G401 (cell line): ENCODE measurements at regions not wholly inside any gene's neighbourhood (a gene's known extent, or its start where the extent isn't known, plus 50 kb on each side); places are given as distances from the start of the nearest gene placed in this dataset.
A peak's percentile ranks its signal among the peaks of the same experiment; 100 is the strongest.

Experiments
- DNase-seq: peaks from one replicate; pipeline ENCODE4 v3.0.0-alpha.2; 2015; ENCODE audit warnings: low spot score
- in situ Hi-C: cut with HindIII; loops from 2 replicates; pipeline ENCODE4 v1.10.0; 2016; ENCODE audit warnings: low sequenced_read_pairs, mixed read lengths

- in situ Hi-C loops, result no loop called here
These were observed 237.8 kb upstream of the GPR26 start for GRCh38 chr10:123428391-123428790.

DNA sequence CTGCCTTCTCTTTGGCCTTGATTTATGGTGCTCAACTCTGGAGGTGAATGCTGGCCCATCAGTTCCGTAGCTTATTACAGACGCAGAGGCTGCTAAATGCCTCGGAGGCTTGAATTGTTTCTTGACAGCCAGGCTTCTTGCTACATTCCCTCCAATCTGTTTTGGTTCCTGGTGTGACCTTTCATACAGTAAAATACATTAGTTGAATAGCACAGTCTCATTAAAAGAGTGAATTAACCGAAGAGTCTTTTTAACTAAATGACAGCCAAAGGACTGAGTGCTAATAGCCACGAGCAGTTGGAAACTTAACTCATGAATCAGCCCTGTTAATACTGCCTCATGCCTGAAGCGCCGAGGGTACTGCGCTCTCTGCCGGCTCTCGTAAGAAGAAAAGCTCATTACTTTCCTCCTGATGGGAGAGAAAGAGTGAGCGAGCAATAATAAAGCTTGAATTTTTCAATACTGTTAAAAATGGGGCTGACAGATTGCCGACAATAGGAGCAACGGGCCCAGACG lies 236.4 kb upstream of the GPR26 start:
- in situ Hi-C loops, result no loop called here
- peak; percentile 4 for DNase-seq

More at GRCh38 chr10:123428391-123428790, 237.8 kb upstream of the GPR26 start:
- no peak for DNase-seq

DNA sequence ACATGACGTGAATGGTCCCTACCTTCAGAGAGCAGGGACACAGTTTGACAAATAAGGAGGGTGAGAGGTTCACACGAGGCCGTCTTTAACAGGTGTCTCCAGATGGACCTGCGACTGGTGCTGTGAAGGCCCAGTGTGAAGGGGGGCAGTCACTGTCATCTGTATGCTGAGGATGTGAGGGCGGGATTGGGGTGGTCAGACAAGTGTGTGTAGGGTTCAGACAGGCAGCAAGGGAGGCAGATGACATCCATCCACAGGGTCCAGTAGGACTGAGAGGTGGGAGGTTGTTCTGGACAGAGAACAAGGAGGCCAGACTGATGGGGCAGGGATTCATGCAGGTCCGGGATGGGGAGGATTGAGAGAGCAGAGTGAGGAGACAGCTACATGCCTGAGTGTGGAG lies 232.6 kb upstream of the GPR26 start:
- no peak for DNase-seq
- in situ Hi-C loops, result no loop called here

DNA sequence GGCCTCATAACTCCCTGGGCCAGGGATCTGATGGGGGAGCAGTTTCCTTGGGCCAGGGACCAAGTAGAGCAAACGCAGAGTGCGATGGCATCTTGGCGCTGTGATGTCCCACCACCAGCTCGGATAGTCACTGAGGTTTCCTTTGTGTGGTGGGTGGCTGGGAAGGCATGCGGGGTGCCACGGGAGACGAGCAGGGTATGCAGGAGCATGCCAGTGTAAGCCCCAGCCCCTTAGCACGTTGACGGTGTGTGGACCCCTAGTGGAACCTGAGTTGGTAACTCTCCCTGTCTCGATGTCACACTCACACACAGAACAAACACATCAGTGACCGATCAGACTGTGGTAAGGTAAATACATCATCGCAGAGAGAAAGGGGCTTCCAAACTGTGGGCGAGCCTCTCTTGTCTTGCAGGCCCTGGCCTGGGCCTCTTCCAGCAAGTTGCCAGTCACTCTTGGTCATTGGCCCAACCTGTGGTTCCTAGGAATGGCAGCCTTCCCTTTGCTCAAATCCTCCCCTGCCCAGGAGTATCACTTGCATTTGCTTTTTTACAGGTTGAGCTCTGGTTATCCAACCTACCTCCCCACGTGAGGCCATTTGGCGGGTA lies 231.6 kb upstream of the GPR26 start:
- in situ Hi-C loops, result no loop called here

GRCh38 chr10:123442901-123443300 lies 223.3 kb upstream of the GPR26 start:
- no peak for DNase-seq
- in situ Hi-C loops, result no loop called here

More for the DNA sequence above, 231.6 kb upstream of the GPR26 start:
- no peak for DNase-seq

DNA sequence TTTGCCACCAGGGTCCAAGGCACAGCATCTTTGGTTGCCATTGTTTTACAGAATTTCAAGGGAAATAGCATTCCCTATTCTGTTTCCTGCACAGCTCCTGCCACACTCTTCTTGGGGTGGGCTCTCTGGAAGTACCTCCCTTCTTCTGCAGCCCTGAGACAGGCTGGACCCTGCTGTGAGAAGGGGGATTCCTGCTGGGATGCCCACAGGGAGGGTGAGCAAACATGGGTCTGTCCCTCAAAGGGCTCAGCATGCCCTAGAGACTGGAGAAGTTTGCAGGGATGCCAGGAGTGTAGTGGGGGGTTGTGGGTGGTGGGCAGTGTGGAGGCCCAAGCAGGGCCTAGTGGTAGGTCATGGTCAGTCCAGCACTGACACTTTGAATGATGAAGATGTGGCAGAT lies 222.2 kb upstream of the GPR26 start:
- in situ Hi-C loops, result no loop called here
- DNase-seq, result no peak

DNA sequence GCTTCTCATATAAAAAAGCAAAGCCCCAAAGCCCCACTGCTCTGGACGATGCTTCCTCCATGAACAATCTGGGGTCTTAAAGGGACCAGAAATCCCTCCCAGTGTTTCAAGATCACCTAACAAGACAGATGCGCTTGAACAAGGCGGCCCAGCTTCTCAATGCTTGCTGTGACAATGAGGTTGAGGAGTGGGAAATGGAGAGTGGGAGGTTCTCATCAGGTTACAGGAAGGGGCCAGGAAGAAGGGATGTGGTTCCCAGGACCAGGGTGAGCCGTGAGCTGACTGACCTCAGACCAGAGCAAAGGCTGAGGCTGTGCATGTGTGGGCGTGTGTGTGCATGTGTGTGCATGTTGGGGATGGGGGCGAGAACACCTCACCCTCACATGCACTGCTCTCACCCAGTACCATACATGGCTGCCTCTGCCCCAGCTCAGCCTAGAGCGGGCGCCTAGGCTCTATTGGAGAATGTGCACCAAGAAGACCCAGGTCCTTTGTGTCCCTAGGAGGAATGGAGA lies 220.8 kb upstream of the GPR26 start:
- no peak for DNase-seq
- in situ Hi-C loops, result no loop called here

DNA sequence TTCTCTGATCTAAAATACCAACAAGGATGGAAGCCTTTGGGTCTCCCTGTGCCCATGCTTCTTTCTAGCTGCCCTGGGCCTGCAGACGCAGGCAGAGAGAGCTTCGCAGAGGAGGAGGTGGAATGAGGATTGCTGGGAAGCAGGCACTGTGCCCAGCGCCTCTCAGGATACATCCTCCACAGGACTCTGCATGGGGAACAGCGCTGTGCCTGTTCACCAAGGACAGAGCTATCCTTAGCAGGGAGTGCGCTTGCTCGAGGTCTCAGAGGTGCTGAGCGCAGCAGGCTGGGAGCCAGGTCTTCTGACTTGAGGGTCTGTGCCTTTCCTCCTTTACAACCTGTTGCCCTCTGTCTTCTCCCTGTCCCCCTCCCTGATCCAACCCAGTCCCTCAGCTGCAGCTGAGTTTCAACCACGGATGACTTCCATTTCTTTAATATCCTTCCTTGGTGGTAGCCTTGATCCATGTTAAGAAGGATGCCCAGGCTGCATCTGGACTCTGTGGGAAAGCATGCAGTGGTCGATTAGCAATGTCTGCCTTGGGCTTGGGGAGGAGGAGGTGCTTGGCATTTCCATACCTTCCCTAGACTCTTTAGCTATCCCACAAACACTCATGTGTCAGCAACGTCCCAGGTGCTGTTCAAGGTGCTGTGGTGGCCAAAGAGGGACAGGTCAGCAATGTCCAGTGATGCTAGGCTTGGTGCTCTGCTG lies 219.6 kb upstream of the GPR26 start:
- in situ Hi-C loops, result no loop called here
- no peak for DNase-seq

- in situ Hi-C loops, result no loop called here
- no peak for DNase-seq
These were observed 216.8 kb upstream of the GPR26 start for GRCh38 chr10:123449234-123449962.

- in situ Hi-C loops, result no loop called here
These were observed 215.1 kb upstream of the GPR26 start for GRCh38 chr10:123450956-123451605.

GRCh38 chr10:123451618-123452245 lies 214.4 kb upstream of the GPR26 start:
- in situ Hi-C loops, result no loop called here
- DNase-seq, result no peak

More at GRCh38 chr10:123450956-123451605, 215.1 kb upstream of the GPR26 start:
- no peak for DNase-seq

DNA sequence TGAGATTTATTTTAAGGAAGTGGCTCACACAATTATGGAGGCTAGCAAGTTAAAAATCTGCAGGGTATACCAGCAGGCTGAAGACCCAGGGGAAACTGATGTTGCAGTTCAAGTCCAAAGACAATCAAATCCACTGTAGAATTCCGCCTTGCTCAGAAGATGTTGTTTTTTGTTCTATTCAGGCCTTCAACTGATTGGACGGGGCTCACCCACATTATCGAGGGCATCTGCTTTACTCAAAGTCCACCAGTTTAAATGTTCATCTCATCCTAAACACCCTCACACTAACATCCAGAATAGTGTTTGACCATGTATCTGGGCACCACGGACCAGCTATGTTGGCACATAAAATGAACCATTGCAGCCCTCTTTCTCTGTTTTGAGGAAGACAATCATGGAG lies 211.2 kb upstream of the GPR26 start:
- in situ Hi-C loops, result no loop called here
- no peak for DNase-seq

- DNase-seq, result no peak
- in situ Hi-C loops, result no loop called here
These were observed 210.3 kb upstream of the GPR26 start for GRCh38 chr10:123455861-123456260.

DNA sequence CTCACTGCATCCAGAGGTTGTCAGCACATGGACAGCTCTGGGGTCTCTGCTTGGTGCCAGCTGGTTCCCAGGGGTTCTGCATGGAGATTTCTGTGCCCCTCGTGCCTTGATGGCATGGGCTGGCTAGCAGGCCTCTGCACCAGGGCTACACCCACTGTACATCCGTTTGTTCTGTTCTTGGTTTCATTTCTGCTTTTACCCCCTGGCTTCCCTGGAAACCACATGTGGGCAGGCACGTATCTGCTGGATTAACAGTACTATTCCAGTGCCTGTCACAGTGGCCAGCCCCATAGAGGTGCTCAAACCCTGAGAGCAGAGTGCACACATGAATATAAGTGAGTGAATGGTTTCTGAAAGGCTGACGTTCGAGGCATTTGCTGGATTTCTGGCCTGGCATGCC lies 207.2 kb upstream of the GPR26 start:
- DNase-seq, result no peak
- in situ Hi-C loops, result no loop called here

- in situ Hi-C loops, result no loop called here
- no peak for DNase-seq
These were observed 206.6 kb upstream of the GPR26 start for GRCh38 chr10:123459371-123460091.

DNA sequence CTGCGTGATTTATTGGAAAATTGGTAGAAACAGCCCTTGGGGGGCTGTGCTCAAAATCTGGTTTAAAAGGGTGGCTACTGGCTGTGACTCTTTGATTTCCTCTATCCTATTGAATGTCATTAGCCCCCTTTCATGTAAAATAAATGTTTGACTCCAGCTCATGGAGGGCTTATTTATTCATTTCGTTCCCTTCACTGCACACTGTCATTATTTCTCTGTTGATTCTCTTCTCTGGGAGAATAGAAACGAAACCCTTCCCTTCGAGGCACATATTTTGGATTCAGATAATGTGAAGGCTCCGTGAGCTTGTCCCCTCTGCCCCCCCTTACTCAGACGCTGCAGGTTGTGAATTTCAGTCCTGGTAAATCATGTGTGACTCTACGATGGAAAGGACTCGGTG lies 203.9 kb upstream of the GPR26 start:
- no peak for DNase-seq
- in situ Hi-C loops, result no loop called here

GRCh38 chr10:123462756-123463155 lies 203.4 kb upstream of the GPR26 start:
- in situ Hi-C loops, result no loop called here
- DNase-seq, result no peak

DNA sequence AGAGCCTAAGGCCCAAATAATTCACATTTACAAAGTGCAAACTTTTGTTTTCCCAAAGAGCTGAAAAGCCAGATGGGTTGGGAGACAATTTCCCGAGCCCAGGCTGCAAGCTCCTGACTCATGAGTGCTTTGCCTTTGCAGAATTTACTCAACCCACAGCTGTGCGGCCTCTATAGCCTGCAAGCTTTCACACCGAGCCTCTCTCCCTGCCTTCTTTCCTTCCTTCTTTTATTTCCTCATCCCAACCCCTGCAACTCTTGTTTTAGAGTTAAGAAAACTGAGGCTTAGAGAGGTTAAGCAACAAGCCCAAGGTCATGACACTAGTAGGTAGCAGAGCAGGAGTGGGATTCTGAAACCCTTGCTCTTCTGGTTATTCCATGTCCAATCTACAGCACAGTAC lies 203.0 kb upstream of the GPR26 start:
- in situ Hi-C loops, result no loop called here
- DNase-seq, result no peak

DNA sequence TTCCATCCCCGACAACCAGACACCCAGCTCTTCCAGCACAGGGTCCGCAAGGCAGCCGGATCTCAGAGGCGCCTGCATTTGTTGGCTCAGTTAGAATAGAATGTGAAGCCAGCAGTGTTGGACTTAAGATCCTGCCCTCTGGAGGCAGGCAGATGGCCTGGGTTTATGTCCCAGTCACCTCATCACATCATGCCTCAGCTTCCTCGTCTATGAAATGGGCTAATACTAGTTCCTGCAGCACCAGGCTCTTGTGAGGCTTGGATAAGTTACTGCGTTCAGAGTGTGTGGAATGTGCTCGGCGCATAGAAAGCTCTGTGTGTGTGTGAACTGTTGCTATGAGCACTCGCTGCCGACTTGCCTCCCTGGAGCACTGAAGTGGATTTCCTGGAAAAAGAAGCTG lies 202.5 kb upstream of the GPR26 start:
- DNase-seq, result no peak
- in situ Hi-C loops, result no loop called here
